ENCODE measurements at regions not wholly inside any gene's neighbourhood (a gene's known extent, or its start where the extent isn't known, plus 50 kb on each side); places are given as distances from the start of the nearest gene placed in this dataset.
"Not testable (repeated sequence)": the region's sequence is repeated elsewhere in the genome, so short reads cannot be mapped to it uniquely, and the experiment has no call there.

DNA sequence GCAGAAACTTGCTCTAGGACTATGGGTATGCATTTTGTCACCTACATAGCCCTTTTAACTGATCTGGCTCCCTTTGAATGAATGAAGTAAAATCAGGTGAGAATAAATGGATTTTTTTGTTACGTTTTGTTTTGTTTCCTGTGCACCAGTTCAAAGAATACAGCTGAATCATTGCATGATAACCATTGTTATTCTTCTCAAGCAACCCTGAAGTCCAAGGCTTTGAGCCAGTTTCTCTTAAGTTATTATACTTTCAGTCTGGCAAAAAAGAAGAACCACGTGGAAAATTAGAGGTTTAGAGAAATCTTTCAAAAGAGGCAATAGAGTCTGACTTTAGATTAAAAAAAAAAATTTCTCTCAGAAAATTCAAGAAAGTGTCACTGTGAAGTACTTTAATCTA lies 398.6 kb upstream of the TECRL start:
- in situ Hi-C loops (cut with HindIII; ENCODE audit: low sequenced_read_pairs): no loop called here
- no peak overlapping the region for H3K4me3 ChIP-seq (ENCODE audit: low read depth, low read length)
- peak; percentile 21 for DNase-seq (ENCODE audit: low read depth, low spot score)
- no peak for TF ChIP-seq CTCF (IDR thresholded peaks at IDR 0.05; ENCODE audit: low read depth, low read length)

DNA sequence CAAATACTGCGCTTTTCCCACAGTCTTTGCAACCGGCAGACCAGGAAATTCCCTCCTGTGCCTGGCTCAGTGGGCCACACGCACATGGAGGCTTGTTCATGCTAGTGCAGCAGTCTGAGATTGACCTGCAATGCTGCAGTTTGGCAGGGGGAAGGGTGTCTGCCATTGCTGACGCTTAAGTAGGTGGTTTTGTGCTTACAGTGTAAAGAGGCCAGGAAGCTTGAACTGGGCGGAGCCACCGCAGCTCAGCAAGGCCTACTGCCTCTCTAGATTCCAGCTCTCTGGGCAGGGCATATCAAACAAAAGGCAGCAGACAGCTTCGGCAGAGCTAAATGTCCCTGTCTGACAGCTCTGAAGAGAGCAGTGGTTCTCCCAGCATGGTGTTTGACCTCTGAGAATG lies 390.5 kb upstream of the TECRL start:
- DNase-seq (ENCODE audit: low read depth, low spot score): no peak

DNA sequence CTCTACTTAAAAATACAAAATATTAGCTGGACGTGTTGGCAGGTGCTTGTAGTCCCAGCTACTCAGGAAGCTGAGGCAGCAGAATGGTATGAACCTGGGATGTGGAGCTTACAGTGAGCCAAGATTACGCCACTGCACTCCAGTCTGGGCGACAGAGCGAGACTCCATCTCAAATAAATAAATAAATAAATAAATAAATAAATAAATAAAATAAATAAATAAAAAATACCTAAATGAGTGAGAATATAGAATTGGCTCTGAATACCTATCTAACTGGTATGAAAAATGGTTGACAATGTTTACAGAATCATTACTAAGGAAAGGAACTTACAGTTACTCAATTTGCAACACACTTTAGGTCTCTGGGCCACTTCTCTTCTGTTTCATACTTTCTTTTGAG lies 389.6 kb upstream of the TECRL start:
- H3K4me3 ChIP-seq (ENCODE audit: low read depth, low read length); in situ Hi-C loops (cut with HindIII; ENCODE audit: low sequenced_read_pairs); DNase-seq (ENCODE audit: low read depth, low spot score): not testable (repeated sequence)

More for the DNA sequence above, 390.5 kb upstream of the TECRL start:
- TF ChIP-seq CTCF (IDR thresholded peaks at IDR 0.05; ENCODE audit: low read depth, low read length): no peak
- no peak overlapping the region for H3K4me3 ChIP-seq (ENCODE audit: low read depth, low read length)
- in situ Hi-C loops (cut with HindIII; ENCODE audit: low sequenced_read_pairs): no loop called here

GRCh38 chr4:64796581-64796980 lies 387.3 kb upstream of the TECRL start:
- no peak overlapping the region for H3K4me3 ChIP-seq (ENCODE audit: low read depth, low read length)
- in situ Hi-C loops (cut with HindIII; ENCODE audit: low sequenced_read_pairs): no loop called here
- no peak for TF ChIP-seq CTCF (IDR thresholded peaks at IDR 0.05; ENCODE audit: low read depth, low read length)
- no peak for DNase-seq (ENCODE audit: low read depth, low spot score)

DNA sequence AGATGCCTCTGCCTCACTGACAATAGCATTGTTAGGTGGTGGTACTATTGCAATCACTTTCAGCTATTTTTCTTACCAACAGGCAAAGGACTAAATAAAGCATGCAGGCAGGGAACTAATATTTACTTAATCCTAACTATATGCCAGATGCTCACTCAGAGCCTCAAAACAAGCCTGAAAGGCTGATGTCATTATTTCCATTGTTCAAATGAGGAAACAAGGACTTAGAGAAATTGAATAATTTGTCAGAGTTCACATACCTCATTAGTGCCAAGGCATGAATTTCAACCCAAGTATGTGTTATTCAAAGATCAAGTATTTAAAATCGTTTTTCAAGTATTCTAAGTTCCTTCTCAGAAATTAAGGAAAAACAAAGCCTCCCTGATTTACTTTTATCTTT lies 374.9 kb upstream of the TECRL start:
- DNase-seq (ENCODE audit: low read depth, low spot score): peak; percentile 86
- TF ChIP-seq CTCF (IDR thresholded peaks at IDR 0.05; ENCODE audit: low read depth, low read length): no peak
- in situ Hi-C loops (cut with HindIII; ENCODE audit: low sequenced_read_pairs): no loop called here
- H3K4me3 ChIP-seq (ENCODE audit: low read depth, low read length): no peak overlapping the region

GRCh38 chr4:64781737-64782326 lies 372.6 kb upstream of the TECRL start:
- no peak overlapping the region for H3K4me3 ChIP-seq (ENCODE audit: low read depth, low read length)
- TF ChIP-seq CTCF (IDR thresholded peaks at IDR 0.05; ENCODE audit: low read depth, low read length): peak; percentile 52
- peak; percentile 54 for DNase-seq (ENCODE audit: low read depth, low spot score)
- in situ Hi-C loops (cut with HindIII; ENCODE audit: low sequenced_read_pairs): no loop called here

GRCh38 chr4:64780664-64781063 lies 371.4 kb upstream of the TECRL start:
- DNase-seq (ENCODE audit: low read depth, low spot score): no peak
- no peak for TF ChIP-seq CTCF (IDR thresholded peaks at IDR 0.05; ENCODE audit: low read depth, low read length)
- no peak overlapping the region for H3K4me3 ChIP-seq (ENCODE audit: low read depth, low read length)
- in situ Hi-C loops (cut with HindIII; ENCODE audit: low sequenced_read_pairs): no loop called here
